ENCODE measurements at regions not wholly inside any gene's neighbourhood (a gene's known extent, or its start where the extent isn't known, plus 50 kb on each side); places are given as distances from the start of the nearest gene placed in this dataset.

DNA sequence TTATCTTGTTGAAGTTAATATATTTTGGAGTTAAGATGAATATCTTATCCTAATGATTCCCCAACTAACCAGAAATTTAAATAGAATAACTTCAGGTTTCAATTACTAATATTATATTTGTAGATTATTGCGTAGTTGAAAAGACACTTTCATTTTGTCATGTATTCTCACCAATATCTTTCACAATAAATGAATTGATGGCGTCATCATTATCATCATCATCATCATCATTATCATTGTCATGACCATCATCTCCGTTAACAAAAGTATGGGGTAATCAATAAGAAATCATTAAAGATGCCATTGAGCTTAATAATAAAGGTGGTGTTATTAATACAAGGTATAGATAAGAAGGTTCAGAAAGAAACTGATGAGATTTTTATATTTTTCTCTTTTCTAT, 768.8 kb upstream of the SLC10A2 start:
- Mint-ChIP-seq H3K27me3 (ENCODE audit: low read depth in 3 of 3) (peaks cover 0 to 2% (median 0%) of the 10 kb centered on the region in 3 donors), H3K4me3 (no peak overlapping the region), H3K9me3 (peaks cover 4 to 31% (median 24%) of the 10 kb centered on the region in 6 donors), H3K36me3 (peaks cover 0 to 3% (median 0%) of the 10 kb centered on the region in 3 donors), H3K27ac (no peak overlapping the region), H3K4me1 (no peaks in the 10 kb centered on the region)
- DNase-seq, result no peak

DNA sequence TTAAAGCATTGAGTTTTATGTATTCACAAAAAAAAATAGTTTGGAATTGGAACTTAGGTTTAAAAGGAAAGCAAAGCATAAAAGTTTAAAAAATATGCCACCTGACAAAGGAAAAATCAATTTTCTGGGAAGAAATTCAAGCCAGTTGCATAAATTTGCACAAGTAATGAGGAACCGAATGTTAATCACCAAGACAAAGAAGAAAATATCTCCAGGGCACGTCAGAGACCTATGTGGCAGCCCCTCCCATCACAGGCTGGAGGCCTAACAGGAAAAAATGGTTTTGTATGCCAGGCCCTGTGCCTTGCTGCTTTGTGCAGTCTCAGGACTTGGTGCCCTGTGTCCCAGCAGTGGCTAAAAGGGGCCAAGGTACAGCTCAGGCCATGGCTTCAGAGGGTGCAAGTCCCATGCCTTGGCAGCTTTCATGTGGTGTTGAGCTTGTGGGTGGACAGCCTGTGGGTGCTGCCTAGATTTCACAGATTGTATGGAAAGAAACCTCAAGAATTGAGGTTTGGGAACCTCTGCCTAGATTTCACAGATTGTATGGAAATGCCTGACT, 767.2 kb upstream of the SLC10A2 start:
- Mint-ChIP-seq H3K4me3 (no peak overlapping the region), H3K9me3 (peaks cover 5 to 30% (median 27%) of the 10 kb centered on the region in 6 donors), H3K27ac (no peak overlapping the region), H3K36me3 (peaks cover 0 to 3% (median 0%) of the 10 kb centered on the region in 3 donors), H3K27me3 (ENCODE audit: low read depth in 3 of 3) (peaks cover 0 to 2% (median 0%) of the 10 kb centered on the region in 3 donors), H3K4me1 (no peaks in the 10 kb centered on the region)
- no peak for DNase-seq

DNA sequence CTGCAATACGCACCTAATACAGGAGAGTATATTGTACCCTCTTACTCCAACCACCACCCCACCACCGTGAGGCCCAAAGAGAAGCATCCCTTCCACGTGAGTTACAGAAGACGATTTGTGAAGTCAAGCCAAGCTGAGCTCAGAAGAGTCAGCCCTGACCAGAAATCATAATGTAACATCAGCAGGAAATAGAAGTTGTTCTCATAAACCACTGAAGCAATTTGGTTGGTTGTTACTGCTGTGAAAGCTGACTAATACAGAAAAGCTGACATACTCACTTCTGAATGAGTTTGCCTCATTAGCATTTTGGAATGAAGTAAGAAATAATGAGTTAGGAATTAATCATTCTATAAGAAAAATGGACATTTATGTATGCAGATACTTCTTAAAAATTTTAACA, 749.4 kb upstream of the SLC10A2 start:
- H3K4me3 Mint-ChIP-seq, result no peak overlapping the region
- no peaks in the 10 kb centered on the region for H3K4me1 Mint-ChIP-seq
- H3K27ac Mint-ChIP-seq, result no peak overlapping the region
- H3K36me3 Mint-ChIP-seq, result no peaks in the 10 kb centered on the region
- no peaks in the 10 kb centered on the region for H3K27me3 Mint-ChIP-seq (ENCODE audit: low read depth in 3 of 3)
- peaks cover 0 to 51% (median 21%) of the 10 kb centered on the region in 6 donors for H3K9me3 Mint-ChIP-seq
- no peak for DNase-seq

DNA sequence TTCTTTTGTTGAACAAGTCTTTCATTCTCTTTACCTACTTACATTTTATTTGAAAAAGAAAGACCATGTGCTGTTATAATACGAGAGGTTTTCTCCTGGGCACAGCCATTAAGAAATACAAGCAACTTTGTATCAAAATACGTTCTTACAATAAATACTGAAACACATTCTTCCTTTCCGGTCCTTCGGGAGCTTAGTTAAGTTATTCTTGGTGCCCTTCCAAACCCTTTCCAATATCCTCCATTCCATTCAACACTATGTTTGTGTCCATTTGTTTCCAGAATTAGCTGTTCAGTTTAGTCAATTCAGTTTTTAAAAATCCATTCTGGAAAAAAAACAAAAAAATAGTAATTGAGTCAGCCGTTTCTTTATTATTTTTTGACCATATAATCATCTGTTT, 746.8 kb upstream of the SLC10A2 start:
- Mint-ChIP-seq H3K4me3 (no peak overlapping the region), H3K4me1 (no peaks in the 10 kb centered on the region), H3K9me3 (peaks cover 0 to 44% (median 17%) of the 10 kb centered on the region in 6 donors), H3K27ac (no peak overlapping the region), H3K36me3 (no peaks in the 10 kb centered on the region), H3K27me3 (ENCODE audit: low read depth in 3 of 3) (peaks cover 0 to 3% (median 0%) of the 10 kb centered on the region in 3 donors)
- DNase-seq, result no peak

DNA sequence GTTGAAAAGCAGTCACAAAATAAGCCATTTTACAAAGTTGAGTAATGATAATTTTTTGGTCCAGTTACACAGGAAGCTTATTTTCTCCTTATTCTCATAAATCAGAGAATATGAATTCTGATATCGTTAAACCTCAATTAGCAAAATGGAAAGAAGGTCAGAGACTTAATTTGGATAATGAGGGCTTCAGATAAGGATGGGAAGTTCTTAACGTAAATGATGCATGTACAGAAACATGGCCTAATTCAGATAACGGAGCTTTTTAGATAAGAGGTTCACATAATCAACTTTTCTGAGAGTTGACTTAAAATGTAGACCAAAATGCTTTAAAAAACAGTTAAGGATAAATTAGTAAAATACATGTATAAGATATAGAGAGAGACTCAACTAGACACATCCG, 746.3 kb upstream of the SLC10A2 start:
- Mint-ChIP-seq H3K36me3 (no peaks in the 10 kb centered on the region), H3K4me1 (no peaks in the 10 kb centered on the region), H3K27ac (no peak overlapping the region), H3K4me3 (no peak overlapping the region), H3K9me3 (peaks cover 0 to 48% (median 20%) of the 10 kb centered on the region in 6 donors), H3K27me3 (ENCODE audit: low read depth in 3 of 3) (peaks cover 0 to 6% (median 0%) of the 10 kb centered on the region in 3 donors)
- DNase-seq, result no peak

DNA sequence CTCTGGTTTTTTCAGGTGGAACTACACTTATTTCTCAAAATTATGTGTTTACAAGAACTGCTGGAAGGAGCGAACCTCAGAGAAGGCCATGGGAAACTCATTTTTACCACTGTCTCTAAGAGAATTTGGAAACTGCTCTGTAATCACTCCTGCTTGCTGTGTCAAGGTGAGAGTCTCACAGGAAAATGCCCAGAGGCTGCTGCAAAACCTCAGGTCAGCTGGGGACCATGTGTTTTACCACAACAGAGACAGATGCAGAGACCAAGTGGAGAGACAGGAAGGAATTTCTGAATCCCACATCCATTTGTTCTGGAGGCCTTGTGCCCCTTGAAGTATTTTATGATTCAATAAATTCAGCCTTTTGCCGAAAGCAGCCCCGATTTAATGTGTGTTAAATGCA, 743.8 kb upstream of the SLC10A2 start:
- Mint-ChIP-seq H3K36me3 (no peaks in the 10 kb centered on the region), H3K9me3 (peaks cover 0 to 52% (median 22%) of the 10 kb centered on the region in 6 donors), H3K4me3 (no peak overlapping the region), H3K27me3 (ENCODE audit: low read depth in 3 of 3) (peaks cover 0 to 6% (median 0%) of the 10 kb centered on the region in 3 donors), H3K4me1 (no peaks in the 10 kb centered on the region), H3K27ac (no peak overlapping the region)
- no peak for DNase-seq

DNA sequence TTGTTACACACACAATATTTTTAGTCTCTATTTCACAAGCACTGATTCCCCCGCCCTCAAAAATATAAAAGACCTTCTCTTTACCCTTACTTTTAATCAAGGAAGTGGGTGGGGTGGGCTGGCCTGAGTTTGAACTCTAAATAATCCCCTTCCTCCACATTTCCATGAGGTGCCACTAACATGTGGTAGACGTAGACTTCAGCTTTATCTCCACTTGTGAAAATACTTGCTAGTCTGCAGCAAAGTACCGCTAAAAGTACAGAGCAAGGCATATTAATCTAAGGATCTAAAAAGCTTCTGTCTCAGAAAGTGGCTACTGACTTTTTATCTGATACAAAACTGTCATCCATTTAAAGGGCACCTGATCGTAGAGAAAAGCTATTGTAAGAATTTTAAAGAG, 739.6 kb upstream of the SLC10A2 start:
- no peaks in the 10 kb centered on the region for H3K4me1 Mint-ChIP-seq
- no peak overlapping the region for H3K4me3 Mint-ChIP-seq
- no peak for DNase-seq
- H3K36me3 Mint-ChIP-seq, result peaks cover 0 to 6% (median 0%) of the 10 kb centered on the region in 3 donors
- H3K27ac Mint-ChIP-seq, result no peak overlapping the region
- H3K9me3 Mint-ChIP-seq, result peaks cover 0 to 38% (median 13%) of the 10 kb centered on the region in 6 donors
- peaks cover 0 to 6% (median 0%) of the 10 kb centered on the region in 3 donors for H3K27me3 Mint-ChIP-seq (ENCODE audit: low read depth in 3 of 3)

DNA sequence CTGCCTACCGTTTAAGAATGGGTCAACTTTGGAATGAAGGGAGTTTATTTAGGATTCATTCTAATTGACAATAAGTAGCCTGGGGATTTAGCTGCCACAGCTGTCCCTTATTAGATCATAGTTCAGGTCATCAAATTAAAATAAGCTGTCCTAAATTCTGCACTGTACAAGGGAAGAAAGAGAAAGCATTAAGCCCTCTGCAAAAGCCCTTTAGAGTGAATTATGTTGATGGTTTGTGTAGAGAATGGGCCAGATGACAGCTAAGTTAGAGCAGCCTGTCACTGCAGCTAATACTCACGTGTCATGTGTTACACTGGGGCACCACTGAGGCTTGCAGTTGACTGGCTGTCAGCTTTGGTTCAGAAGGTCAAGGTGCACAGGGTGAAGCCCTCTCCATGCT, 737.1 kb upstream of the SLC10A2 start:
- DNase-seq, result no peak
- Mint-ChIP-seq H3K4me3 (no peak overlapping the region), H3K27ac (no peak overlapping the region)

DNA sequence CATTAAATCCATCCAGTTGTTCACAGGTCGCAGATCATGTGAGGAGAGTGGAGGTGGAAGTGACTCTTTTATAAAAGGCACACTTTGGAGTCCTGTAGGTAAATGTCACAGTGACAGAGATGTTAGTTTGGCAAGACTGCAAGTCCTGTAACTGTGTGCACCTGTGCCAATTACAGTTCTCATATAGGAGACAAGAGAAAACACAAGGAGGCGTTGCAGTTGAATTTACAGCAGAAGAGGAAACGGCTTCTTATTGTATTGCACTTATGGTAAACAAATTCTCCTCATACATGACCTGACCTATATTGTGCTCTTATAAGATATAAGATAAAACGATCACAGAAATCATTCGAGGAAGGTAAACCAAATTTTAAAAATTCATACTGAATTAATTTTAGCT, 732.8 kb upstream of the SLC10A2 start:
- peaks cover 0 to 35% (median 9%) of the 10 kb centered on the region in 6 donors for H3K9me3 Mint-ChIP-seq
- no peaks in the 10 kb centered on the region for H3K4me1 Mint-ChIP-seq
- no peak for DNase-seq
- H3K27ac Mint-ChIP-seq, result no peak overlapping the region
- peaks cover 0 to 6% (median 0%) of the 10 kb centered on the region in 3 donors for H3K36me3 Mint-ChIP-seq
- H3K27me3 Mint-ChIP-seq (ENCODE audit: low read depth in 3 of 3), result no peaks in the 10 kb centered on the region
- no peak overlapping the region for H3K4me3 Mint-ChIP-seq

More for the DNA sequence above, 737.1 kb upstream of the SLC10A2 start:
- Mint-ChIP-seq H3K27me3 (ENCODE audit: low read depth in 3 of 3) (peaks cover 0 to 4% (median 0%) of the 10 kb centered on the region in 3 donors), H3K36me3 (peaks cover 0 to 6% (median 0%) of the 10 kb centered on the region in 3 donors), H3K9me3 (peaks cover 0 to 39% (median 8%) of the 10 kb centered on the region in 6 donors), H3K4me1 (no peaks in the 10 kb centered on the region)

DNA sequence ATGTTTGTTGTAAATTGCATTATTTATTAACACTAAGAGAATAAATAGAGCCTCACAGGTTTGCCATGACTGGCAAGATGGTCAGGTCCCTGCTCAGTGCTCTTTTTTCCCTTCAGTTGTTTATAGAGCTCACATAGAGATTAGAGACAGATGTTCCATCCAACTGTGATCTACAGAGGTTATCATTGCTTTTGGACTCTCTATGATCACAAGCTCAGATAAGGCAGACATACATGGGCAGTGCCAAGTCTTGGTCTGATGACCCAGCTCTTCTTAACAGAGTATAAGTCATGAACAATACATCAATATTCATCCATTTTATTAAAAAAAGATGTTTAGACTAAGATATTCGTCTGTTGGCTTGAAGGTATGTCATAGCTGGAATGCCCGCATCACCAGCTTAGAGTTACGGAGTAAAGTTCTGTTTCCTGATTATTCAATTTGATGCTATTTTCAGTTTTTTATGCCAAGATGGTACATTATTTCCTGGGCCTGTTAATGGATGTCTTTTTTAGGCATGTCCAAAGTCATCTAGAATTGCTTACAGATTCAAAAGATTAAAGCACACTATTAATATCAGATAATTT, 729.8 kb upstream of the SLC10A2 start:
- DNase-seq, result no peak
- no peak overlapping the region for H3K27ac Mint-ChIP-seq
- H3K4me3 Mint-ChIP-seq, result no peak overlapping the region
- peaks cover 0 to 39% (median 22%) of the 10 kb centered on the region in 6 donors for H3K9me3 Mint-ChIP-seq
- H3K4me1 Mint-ChIP-seq, result no peaks in the 10 kb centered on the region
- H3K36me3 Mint-ChIP-seq, result peaks cover 0 to 3% (median 0%) of the 10 kb centered on the region in 3 donors
- peaks cover 0 to 2% (median 0%) of the 10 kb centered on the region in 3 donors for H3K27me3 Mint-ChIP-seq (ENCODE audit: low read depth in 3 of 3)

DNA sequence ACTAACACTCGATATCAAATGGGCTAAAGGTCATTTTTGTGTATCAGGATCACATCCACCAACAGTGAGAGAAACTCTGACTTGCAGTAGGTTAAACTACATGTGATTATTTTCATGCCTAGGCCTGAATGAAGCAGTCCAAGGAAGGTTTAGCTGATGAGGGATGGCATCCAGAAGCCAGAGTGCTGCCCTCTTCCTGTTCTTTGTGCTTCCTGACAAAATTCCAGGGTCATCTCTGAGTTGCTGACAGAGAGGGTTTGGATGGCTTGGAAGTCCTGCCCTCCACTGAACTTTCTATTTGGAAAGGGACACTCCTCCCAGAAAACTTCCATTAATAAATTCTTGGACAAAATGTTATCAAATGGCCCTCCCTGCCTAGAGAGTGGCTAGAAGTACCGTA, 728.3 kb upstream of the SLC10A2 start:
- H3K36me3 Mint-ChIP-seq, result no peaks in the 10 kb centered on the region
- H3K9me3 Mint-ChIP-seq, result peaks cover 0 to 34% (median 21%) of the 10 kb centered on the region in 6 donors
- no peaks in the 10 kb centered on the region for H3K4me1 Mint-ChIP-seq
- H3K27me3 Mint-ChIP-seq (ENCODE audit: low read depth in 3 of 3), result peaks cover 0 to 2% (median 1%) of the 10 kb centered on the region in 3 donors
- H3K4me3 Mint-ChIP-seq, result no peak overlapping the region
- no peak for DNase-seq
- no peak overlapping the region for H3K27ac Mint-ChIP-seq

DNA sequence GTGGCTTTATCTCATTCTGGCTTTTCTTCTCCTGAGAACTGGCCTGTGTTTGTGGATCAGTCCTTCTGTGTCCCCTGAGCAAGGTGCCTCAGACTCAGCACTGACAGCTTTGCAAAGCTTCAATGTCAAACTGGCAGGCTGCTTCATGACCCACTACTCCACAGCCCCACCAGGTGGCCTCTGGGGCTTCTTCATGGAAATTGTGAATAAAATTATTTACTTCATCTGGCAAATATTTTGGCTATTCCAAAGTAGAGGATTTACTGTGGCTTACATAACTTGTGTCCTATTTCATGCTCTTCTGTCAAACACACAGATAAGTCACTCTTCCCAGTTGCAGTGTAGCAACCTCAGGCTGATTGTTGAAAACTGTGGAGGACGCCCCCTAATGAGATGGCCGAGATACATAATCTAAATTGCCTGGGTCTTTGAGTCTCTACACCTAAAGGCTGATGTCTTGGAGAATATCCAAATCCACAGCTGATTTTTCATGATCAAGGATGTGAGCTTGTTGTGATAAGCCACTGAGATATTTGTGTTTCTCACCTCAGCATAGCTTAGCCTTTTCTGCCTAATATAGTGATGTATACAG, 721.9 kb upstream of the SLC10A2 start:
- DNase-seq, result no peak
- Mint-ChIP-seq H3K9me3 (peaks cover 4 to 30% (median 18%) of the 10 kb centered on the region in 6 donors), H3K4me1 (no peaks in the 10 kb centered on the region), H3K27ac (no peak overlapping the region), H3K36me3 (peaks cover 0 to 3% (median 0%) of the 10 kb centered on the region in 3 donors), H3K27me3 (ENCODE audit: low read depth in 3 of 3) (peaks cover 0 to 2% (median 1%) of the 10 kb centered on the region in 3 donors), H3K4me3 (no peak overlapping the region)

DNA sequence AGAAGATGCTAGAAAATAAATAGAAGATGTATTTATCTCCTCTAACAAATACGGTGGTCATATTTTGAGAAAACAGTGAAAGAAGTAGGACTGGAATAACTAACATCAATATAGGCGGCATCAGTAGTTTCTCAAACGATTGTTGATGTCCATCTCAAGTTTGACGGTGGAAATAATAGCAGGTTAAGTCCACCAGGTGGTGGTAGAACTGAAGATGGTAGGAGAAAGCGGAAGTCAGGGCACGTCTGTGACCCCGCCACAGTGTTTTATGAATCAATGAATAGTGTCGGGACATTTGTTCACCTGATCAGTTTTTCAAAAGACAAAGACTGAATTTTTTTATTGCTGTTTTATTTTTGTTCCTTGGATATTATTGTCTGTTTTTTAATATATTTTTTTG, 706.4 kb upstream of the SLC10A2 start:
- DNase-seq, result no peak
- no peaks in the 10 kb centered on the region for H3K36me3 Mint-ChIP-seq
- H3K9me3 Mint-ChIP-seq, result peaks cover 3 to 39% (median 16%) of the 10 kb centered on the region in 6 donors
- H3K27ac Mint-ChIP-seq, result no peak overlapping the region
- no peaks in the 10 kb centered on the region for H3K27me3 Mint-ChIP-seq (ENCODE audit: low read depth in 3 of 3)
- H3K4me1 Mint-ChIP-seq, result no peaks in the 10 kb centered on the region
- no peak overlapping the region for H3K4me3 Mint-ChIP-seq

DNA sequence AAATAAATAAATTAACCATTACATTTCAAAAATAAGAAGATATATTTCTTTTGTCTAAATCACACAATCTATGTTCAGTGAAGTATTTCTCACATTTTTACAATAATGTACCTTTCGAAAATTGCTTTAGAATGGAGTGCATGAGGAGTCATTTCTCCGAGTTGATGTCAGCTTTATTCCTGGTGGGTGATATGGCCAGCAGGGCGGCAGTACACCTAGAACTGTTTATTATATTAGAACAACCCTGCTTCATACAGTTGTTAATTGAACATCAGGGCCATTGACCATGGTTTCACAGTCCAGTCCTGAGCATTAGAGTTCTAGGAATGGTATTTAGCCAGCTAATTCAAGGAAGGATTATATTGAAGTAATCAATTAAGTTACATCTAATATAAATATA, 696.3 kb upstream of the SLC10A2 start:
- Mint-ChIP-seq H3K36me3 (no peaks in the 10 kb centered on the region), H3K4me1 (no peaks in the 10 kb centered on the region), H3K9me3 (peaks cover 0 to 14% (median 10%) of the 10 kb centered on the region in 6 donors), H3K4me3 (no peak overlapping the region), H3K27me3 (ENCODE audit: low read depth in 3 of 3) (no peaks in the 10 kb centered on the region), H3K27ac (no peak overlapping the region)
- DNase-seq, result no peak
